Psoas muscle (tissue), 7 donors: ENCODE measurements at regions not wholly inside any gene's neighbourhood (a gene's known extent, or its start where the extent isn't known, plus 50 kb on each side); places are given as distances from the start of the nearest gene placed in this dataset.
"Not testable (repeated sequence)": the region's sequence is repeated elsewhere in the genome, so short reads cannot be mapped to it uniquely, and the experiment has no call there.

Experiments
- ATAC-seq, 4 donors: fragments of 200-7000 bp; cut with Tn5 transposase; one replicate each; pipeline ENCODE4 v1.9.1; 2020; ENCODE audit warnings: moderate library complexity in 3 of 4, mild to moderate bottlenecking in 2 of 4
- DNase-seq, 2 donors: peaks; one replicate each; pipeline ENCODE4 v3.0.0-alpha.2; 2020
- H3K27ac ChIP-seq: fragments of 200-600 bp; one replicate; pipeline ENCODE4 v1.8.0; 2022
- H3K27me3 ChIP-seq, 3 donors: fragments of 200-600 bp in 1 of 3; one replicate each; pipeline versions ENCODE4 v1.6.1 to v1.8.0; 2013 to 2022; ENCODE audit warnings: low read length in 2 of 3, mild to moderate bottlenecking in 2 of 3, moderate library complexity in 1 of 3; ENCODE audit not compliant: insufficient read depth in 3 of 3
- H3K36me3 ChIP-seq, 2 donors: fragments of 200-600 bp in 1 of 2; one replicate each; pipeline versions ENCODE4 v1.6.1 to v1.8.0; 2013 to 2022; ENCODE audit warnings: low read depth in 1 of 2, mild to moderate bottlenecking in 1 of 2, moderate library complexity in 1 of 2; ENCODE audit not compliant: insufficient read depth in 1 of 2
- H3K4me1 ChIP-seq: fragments of 200-600 bp; one replicate; pipeline ENCODE4 v1.8.0; 2022
- H3K4me3 ChIP-seq: fragments of 200-600 bp; one replicate; pipeline ENCODE4 v1.8.0; 2022; ENCODE audit warnings: mild to moderate bottlenecking
- H3K9me3 ChIP-seq: fragments of 200-600 bp; one replicate; pipeline ENCODE4 v1.8.0; 2022
- WGBS, 3 donors: extraction: QIAGEN DNeasy Blood & Tissue Kit; methylation state at CpG; one replicate each; pipeline versions ENCODE4 v1.1.6 to v1.1.7; 2013; 5-methylcytosine and 5-hydroxymethylcytosine counted together
- intact Hi-C, 2 donors: fragments of 100-400 bp; cut with DNase I; formaldehyde crosslinking; loops; one replicate each; pipeline versions ENCODE4 v1.11.0 to v1.14.2; 2022
- TF ChIP-seq, protein P1 (sequence below): fragments of 200-600 bp; IDR thresholded peaks from one replicate; pipeline ENCODE4 v1.8.0; 2022; ENCODE audit warnings: antibody characterized with exemption
- donor health status: healthy with polysubstance abuse.
- donor health status: DM: no; HTN: no; CAD: no; lungs with moderate emphysema.
- donor health status: Bipolar disorder and iron deficiency.
- donor health status: healthy.
- donor health status: DM: yes; HTN: yes; CAD: no.
- donor health status: DM: no; HTN: no; CAD: no.
- donor health status: DM: yes; HTN: yes; CAD: no.

DNA sequence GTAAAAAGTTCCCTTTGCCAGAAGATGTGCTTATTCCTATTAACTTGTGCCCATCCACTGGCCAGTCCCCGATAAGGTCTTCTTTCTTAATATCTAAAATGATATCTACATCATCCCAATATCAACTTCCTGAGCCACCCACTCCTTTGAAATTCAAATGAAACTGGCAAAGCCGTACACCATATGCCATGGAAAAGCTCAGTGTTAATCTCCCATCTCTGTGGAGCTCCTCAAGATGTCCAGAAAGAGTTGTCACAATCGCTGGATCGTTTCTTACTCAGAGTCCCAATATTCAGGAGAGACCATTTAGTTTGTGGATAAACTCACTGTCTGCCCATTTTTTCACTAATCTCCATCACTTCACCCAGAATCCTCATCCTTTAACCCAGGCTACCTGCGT is 420.7 kb downstream of the NPIPA8 start:
- ATAC-seq: no peak
- TF ChIP-seq, protein P1, sequence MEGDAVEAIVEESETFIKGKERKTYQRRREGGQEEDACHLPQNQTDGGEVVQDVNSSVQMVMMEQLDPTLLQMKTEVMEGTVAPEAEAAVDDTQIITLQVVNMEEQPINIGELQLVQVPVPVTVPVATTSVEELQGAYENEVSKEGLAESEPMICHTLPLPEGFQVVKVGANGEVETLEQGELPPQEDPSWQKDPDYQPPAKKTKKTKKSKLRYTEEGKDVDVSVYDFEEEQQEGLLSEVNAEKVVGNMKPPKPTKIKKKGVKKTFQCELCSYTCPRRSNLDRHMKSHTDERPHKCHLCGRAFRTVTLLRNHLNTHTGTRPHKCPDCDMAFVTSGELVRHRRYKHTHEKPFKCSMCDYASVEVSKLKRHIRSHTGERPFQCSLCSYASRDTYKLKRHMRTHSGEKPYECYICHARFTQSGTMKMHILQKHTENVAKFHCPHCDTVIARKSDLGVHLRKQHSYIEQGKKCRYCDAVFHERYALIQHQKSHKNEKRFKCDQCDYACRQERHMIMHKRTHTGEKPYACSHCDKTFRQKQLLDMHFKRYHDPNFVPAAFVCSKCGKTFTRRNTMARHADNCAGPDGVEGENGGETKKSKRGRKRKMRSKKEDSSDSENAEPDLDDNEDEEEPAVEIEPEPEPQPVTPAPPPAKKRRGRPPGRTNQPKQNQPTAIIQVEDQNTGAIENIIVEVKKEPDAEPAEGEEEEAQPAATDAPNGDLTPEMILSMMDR: no peak
- H3K27me3 ChIP-seq: no peaks in the 10 kb centered on the region
- H3K9me3 ChIP-seq: peaks cover 17% of the 10 kb centered on the region
- DNase-seq: no peak
- no peaks in the 10 kb centered on the region for H3K4me1 ChIP-seq
- H3K36me3 ChIP-seq: no peaks in the 10 kb centered on the region
- intact Hi-C loops: no loop called here
- WGBS, 3 donors: 80 to 85% (median 84%) methylated on average over 5 of the region's 5 CpGs
- no peak overlapping the region for H3K4me3 ChIP-seq
- H3K27ac ChIP-seq: no peak overlapping the region

DNA sequence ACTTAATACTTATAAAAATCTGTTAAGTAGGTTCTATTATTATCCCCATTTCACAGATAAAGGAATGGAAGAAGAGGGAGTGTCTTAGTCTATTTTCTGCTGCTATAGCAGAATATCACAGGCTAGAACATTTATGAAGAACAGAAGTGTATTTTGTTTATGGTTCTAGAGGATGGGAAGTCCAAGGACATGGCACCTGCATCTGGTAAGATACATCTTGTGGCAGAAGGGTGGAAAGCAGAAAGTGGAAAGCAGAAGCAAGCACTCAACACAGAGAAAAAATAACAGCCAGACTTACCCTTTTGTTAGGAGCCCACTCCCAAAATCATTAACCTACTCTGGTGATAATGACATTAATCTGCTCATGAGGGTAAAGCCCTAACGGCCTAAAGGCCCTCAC is 422.4 kb downstream of the NPIPA8 start:
- TF ChIP-seq, protein P1: no peak
- DNase-seq (no peak), ATAC-seq (no peak)
- Histone ChIP-seq H3K36me3 (no peaks in the 10 kb centered on the region), H3K4me1 (no peaks in the 10 kb centered on the region), H3K4me3 (no peak overlapping the region), H3K27ac (no peak overlapping the region), H3K27me3 (no peaks in the 10 kb centered on the region), H3K9me3 (peaks cover 14% of the 10 kb centered on the region)
- intact Hi-C loops: no loop called here
- 68 to 78% (median 77%) methylated on average over 1 of the region's 1 CpG for WGBS, 3 donors

DNA sequence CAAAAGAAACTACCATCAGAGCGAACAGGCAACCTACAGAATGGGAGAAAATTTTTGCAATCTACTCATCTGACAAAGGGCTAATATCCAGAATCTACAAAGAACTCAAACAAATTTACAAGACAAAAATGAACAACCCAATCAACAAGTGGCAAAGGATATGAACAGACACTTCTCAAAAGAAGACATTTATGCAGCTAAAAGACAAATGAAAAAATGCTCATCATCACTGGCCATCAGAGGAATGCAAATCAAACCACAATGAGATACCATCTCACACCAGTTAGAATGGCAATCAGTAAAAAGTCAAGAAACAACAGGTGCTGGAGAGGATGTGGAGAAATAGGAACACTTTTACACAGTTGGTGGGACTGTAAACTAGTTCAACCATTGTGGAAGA is 425.0 kb downstream of the NPIPA8 start:
- H3K4me3 ChIP-seq, H3K27me3 ChIP-seq, ATAC-seq, H3K36me3 ChIP-seq, intact Hi-C loops, H3K27ac ChIP-seq, DNase-seq, H3K4me1 ChIP-seq: not testable (repeated sequence)
- no CpG with 5 or more reads among the region's 1 CpG for WGBS, 3 donors
- H3K9me3 ChIP-seq: peaks cover 14% of the 10 kb centered on the region

DNA sequence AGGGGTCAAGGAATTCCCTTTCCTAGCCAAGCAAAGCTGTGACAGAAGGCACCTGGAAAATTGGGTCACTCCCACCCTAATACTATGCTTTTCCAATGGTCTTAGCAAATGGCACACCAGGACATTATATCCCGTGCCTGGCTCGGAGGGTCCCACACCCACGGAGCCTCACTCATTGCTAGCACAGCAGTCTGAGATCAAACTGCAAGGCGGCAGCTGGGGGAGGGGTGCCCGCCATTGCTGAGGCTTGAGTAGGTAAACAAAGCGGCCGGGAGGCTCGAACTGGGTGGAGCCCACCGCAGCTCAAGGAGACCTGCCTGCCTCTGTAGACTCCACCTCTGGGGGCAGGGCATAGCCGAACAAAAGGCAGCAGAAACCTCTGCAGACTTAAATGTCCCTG is 429.9 kb downstream of the NPIPA8 start:
- H3K27me3 ChIP-seq, H3K4me3 ChIP-seq, H3K4me1 ChIP-seq, intact Hi-C loops, H3K36me3 ChIP-seq, ATAC-seq, H3K27ac ChIP-seq, DNase-seq: not testable (repeated sequence)
- H3K9me3 ChIP-seq: peaks cover 11% of the 10 kb centered on the region
- WGBS, 3 donors: 92 to 95% (median 92%) methylated on average over 9 to 10 of the region's 10 CpGs

DNA sequence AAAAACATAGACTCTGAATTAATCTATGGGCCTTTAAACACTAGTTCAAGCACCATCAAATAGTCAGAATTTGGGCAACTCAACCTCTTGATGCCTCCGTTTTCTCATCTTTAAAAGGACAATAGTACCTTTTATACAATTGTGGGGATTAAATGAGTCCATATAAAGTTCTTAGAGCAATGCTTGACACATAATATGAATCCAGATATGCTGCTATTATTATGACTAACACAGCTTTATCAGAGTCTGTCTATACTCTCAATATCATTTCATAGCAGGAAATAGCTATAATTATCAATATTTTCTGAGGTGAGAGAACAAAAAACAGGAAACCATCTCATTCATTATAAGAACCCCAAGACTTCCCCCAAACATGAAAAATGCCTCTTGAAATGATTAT is 430.5 kb upstream of the XYLT1 start:
- DNase-seq: no peak
- Histone ChIP-seq H3K4me1 (no peaks in the 10 kb centered on the region), H3K4me3 (no peak overlapping the region), H3K27ac (no peak overlapping the region), H3K27me3 (no peaks in the 10 kb centered on the region), H3K36me3 (no peaks in the 10 kb centered on the region), H3K9me3 (peaks cover 10% of the 10 kb centered on the region)
- intact Hi-C loops: no loop called here
- TF ChIP-seq, protein P1: no peak
- ATAC-seq: no peak
- 74 to 86% (median 76%) methylated on average over 1 of the region's 1 CpG for WGBS, 3 donors

DNA sequence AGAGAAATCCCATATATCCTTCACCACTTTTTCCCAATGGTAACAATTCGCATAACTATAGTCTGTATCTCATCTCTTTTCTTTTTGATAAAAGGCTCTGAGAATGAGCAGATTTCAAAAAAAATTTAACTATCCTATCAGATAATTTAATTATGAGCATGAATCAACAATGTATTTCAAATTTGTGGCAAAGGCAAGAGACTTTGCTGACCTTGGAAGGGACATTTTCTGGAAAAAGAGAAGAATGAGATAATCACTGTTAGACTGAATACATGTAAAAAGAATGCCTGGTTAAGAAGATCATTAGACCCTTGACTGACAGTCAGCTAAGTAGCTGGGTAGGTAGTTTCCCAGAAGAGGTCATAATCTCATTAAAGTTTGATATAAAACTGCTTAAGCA is 428.4 kb upstream of the XYLT1 start:
- TF ChIP-seq, protein P1: no peak
- no peaks in the 10 kb centered on the region for H3K9me3 ChIP-seq
- intact Hi-C loops: no loop called here
- no peaks in the 10 kb centered on the region for H3K27me3 ChIP-seq
- no peak overlapping the region for H3K4me3 ChIP-seq
- DNase-seq (no peak), ATAC-seq (no peak)
- no peak overlapping the region for H3K27ac ChIP-seq
- H3K36me3 ChIP-seq: no peaks in the 10 kb centered on the region
- no peaks in the 10 kb centered on the region for H3K4me1 ChIP-seq
- WGBS, 3 donors: 93 to 95% (median 94%) methylated on average over 1 of the region's 1 CpG
